Heart right ventricle (tissue), 16 donors: ENCODE measurements at regions not wholly inside any gene's neighbourhood (a gene's known extent, or its start where the extent isn't known, plus 50 kb on each side); places are given as distances from the start of the nearest gene placed in this dataset.

ENCODE experiments used
- ATAC-seq, 8 donors: fragments of 200-7000 bp; cut with Tn5 transposase; one replicate each; pipeline ENCODE4 v1.9.1; 2020; ENCODE audit warnings: mild to moderate bottlenecking in 8 of 8, moderate library complexity in 8 of 8, moderate number of reproducible peaks in 1 of 8
- DNase-seq, 2 donors: peaks; one replicate each; pipeline ENCODE4 v3.0.0-alpha.2; 2020
- H3K27ac ChIP-seq, 10 donors: fragments of 200-600 bp; sonication (generic) in 2 of 10; one replicate each; pipeline versions ENCODE4 v1.5.0 to v1.8.0; 2020 to 2022; ENCODE audit warnings: mild to moderate bottlenecking in 3 of 10
- H3K27me3 ChIP-seq, 7 donors: fragments of 200-600 bp; one replicate each; pipeline ENCODE4 v1.8.0; 2021 to 2022; ENCODE audit warnings: mild to moderate bottlenecking in 2 of 7
- H3K36me3 ChIP-seq, 9 donors: fragments of 200-600 bp; sonication (generic) in 1 of 9; one replicate each; pipeline versions ENCODE4 v1.5.0 to v1.8.0; 2020 to 2022; ENCODE audit warnings: mild to moderate bottlenecking in 2 of 9
- H3K4me1 ChIP-seq, 9 donors: fragments of 200-600 bp; sonication (generic) in 1 of 9; one replicate each; pipeline versions ENCODE4 v1.5.0 to v1.8.0; 2020 to 2022; ENCODE audit warnings: mild to moderate bottlenecking in 4 of 9
- H3K4me3 ChIP-seq, 10 donors: fragments of 200-600 bp; sonication (generic) in 2 of 10; one replicate each; pipeline versions ENCODE4 v1.5.0 to v1.8.0; 2020 to 2022; ENCODE audit warnings: mild to moderate bottlenecking in 7 of 10, moderate library complexity in 2 of 10
- H3K9me3 ChIP-seq, 11 donors: fragments of 200-600 bp in 10 of 11; sonication (generic) in 2 of 11; one replicate each; pipeline versions ENCODE4 v1.5.0 to v1.8.0; 2013 to 2022; ENCODE audit warnings: mild to moderate bottlenecking in 2 of 11, control low read depth in 1 of 11, moderate library complexity in 1 of 11
- CTCF ChIP-seq, 9 donors: fragments of 200-600 bp; sonication (generic) in 2 of 9; IDR thresholded peaks; one replicate each; pipeline versions ENCODE4 v1.5.0 to v1.8.0; 2021 to 2022; ENCODE audit warnings: antibody characterized with exemption in 9 of 9, mild to moderate bottlenecking in 5 of 9, moderate library complexity in 1 of 9
- WGBS, 2 donors: extraction: QIAGEN DNeasy Blood & Tissue Kit; methylation state at CpG; one replicate each; pipeline ENCODE4 v1.1.7; 2013; ENCODE audit warnings: inconsistent platforms in 1 of 2; 5-methylcytosine and 5-hydroxymethylcytosine counted together
- intact Hi-C, 10 donors: fragments of 100-400 bp; cut with DNase I; formaldehyde crosslinking; loops; one replicate each; pipeline versions ENCODE4 v1.11.1 to v1.14.2; 2022
- donor health status: Arrhythmogenic right ventricular cardiomyopathy.
- donor health status: ischemic (EF 13 %, LVEDD 7.1; RV severe dilation, severe dysfunction).
- donor health status: healthy with polysubstance abuse.
- donor health status: DM: no; HTN: yes; CAD: no.
- donor health status: DM: no; HTN: no; CAD: no.
- donor health status: ischemic (EF 25% LVEDD 6.9; RV normal size, moderate dysfunction).
- donor health status: ischemic (EF 25% LVEDD 5.7; RV mildly dilated, moderate dysfunction).
- donor health status: healthy.
- donor health status: DM: yes; HTN: yes; CAD: no.
- donor health status: Ischemic cardiomyopathy.
- donor health status: ischemic (EF 35%, LVEDD 5.7; RV mildly dilated, moderate dysfunction).
- donor health status: nonischemic (EF 11% LVEDD 7.7; RV severe dilation, severe dysfunction).
- donor health status: DM: yes; HTN: yes; CAD: no.
- donor health status: PGD.
- donor health status: ischemic (EF 29% LVEDD 5.4; RV normal size, mild dysfunction).
- donor health status: nonischemic (EF 23%, LVEDD 6.1; RV moderate dilation, normal function).

DNA sequence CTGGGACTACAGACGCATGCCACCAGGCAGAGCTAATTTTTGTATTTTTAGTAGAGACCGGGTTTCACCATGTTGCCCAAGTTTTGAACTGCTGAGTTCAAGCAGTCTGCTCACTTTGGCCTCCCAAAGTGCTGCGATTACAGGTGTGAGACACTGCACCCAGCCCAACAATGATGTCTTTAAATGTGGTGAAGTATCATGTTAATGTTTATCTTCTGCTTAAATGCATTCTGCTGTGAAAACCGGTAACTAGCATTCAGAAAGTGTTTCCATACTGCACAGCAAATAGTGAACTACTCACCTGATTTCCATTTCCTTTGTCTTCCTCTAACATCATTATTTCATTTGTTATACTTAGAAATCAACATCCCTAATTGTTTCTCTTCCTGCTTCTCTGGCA, 264.0 kb upstream of the ITGA1 start:
- intact Hi-C loops, result no loop called here
- ATAC-seq (no peak), DNase-seq (no peak)
- no peak for TF ChIP-seq CTCF (IDR thresholded peaks at IDR 0.05)
- Histone ChIP-seq H3K4me1 (no peaks in the 10 kb centered on the region), H3K9me3 (no peaks in the 10 kb centered on the region), H3K27me3 (no peaks in the 10 kb centered on the region), H3K4me3 (no peak overlapping the region), H3K27ac (no peak overlapping the region), H3K36me3 (no peaks in the 10 kb centered on the region)
- 75 to 81% methylated on average over 4 of the region's 4 CpGs for whole genome bisulfite sequencing, 2 donors

DNA sequence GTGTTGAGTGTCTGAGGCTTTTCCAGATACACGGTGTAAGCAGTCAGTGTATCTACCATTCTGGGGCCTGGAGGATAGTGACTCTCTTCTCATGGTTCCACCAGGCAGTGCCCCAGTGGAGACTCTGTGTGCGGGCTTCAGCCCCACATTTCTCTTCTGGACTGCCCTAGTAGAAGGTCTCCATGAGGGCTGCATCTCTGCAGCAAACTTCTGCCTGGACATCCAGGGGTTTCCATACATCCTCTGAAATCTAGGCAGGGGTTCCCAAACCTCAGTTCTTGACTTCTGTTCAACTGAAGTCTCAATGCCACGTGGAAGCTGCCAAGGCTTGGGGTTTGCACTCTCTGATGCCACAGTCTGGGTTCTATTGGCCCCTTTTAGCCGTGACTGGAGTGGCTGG, 256.6 kb upstream of the ITGA1 start:
- no peaks in the 10 kb centered on the region for H3K27me3 ChIP-seq
- H3K4me3 ChIP-seq, result no peak overlapping the region
- intact Hi-C loops, result no loop called here
- H3K27ac ChIP-seq, result no peak overlapping the region
- no peaks in the 10 kb centered on the region for H3K36me3 ChIP-seq
- no peak for DNase-seq
- ATAC-seq, result no peak
- WGBS, 2 donors, result 76 to 82% methylated on average over 4 of the region's 4 CpGs
- H3K9me3 ChIP-seq, result peaks cover 0 to 22% (median 5%) of the 10 kb centered on the region in 11 donors
- no peaks in the 10 kb centered on the region for H3K4me1 ChIP-seq
- no peak for TF ChIP-seq CTCF (IDR thresholded peaks at IDR 0.05)

DNA sequence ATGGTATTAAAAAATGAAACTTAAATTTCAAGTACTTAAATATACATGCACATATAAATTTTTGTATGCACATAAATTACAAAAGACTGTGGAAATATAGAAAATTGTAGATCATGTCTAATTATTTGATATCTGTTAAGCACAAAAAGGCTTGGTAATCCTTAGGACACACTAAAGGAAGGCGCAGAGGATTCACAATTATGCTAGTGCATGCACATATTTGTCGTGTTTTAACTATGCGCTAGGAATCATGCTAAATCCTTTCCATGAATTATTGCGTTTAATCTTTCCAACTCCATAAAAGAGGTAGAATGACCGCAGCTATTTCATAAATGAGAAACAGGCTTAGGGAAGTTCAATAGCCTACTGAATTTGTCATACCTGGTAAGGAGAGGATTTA, 244.1 kb upstream of the ITGA1 start:
- Histone ChIP-seq H3K27me3 (no peaks in the 10 kb centered on the region), H3K4me3 (no peak overlapping the region), H3K4me1 (no peaks in the 10 kb centered on the region), H3K36me3 (no peaks in the 10 kb centered on the region), H3K27ac (no peak overlapping the region), H3K9me3 (peaks cover 0 to 16% (median 2%) of the 10 kb centered on the region in 11 donors)
- intact Hi-C loops, result no loop called here
- no peak for ATAC-seq
- 94 to 95% methylated on average over 5 of the region's 5 CpGs for WGBS, 2 donors
- no peak for DNase-seq
- TF ChIP-seq CTCF (IDR thresholded peaks at IDR 0.05), result no peak

GRCh38 chr5:52544738-52545137, 243.0 kb upstream of the ITGA1 start:
- intact Hi-C loops, result no loop called here
- no peak for TF ChIP-seq CTCF (IDR thresholded peaks at IDR 0.05)
- DNase-seq, result no peak
- 81 to 86% methylated on average over 4 of the region's 4 CpGs for WGBS, 2 donors
- Histone ChIP-seq H3K27ac (no peak overlapping the region), H3K27me3 (no peaks in the 10 kb centered on the region), H3K4me1 (no peaks in the 10 kb centered on the region), H3K9me3 (peaks cover 0 to 20% (median 3%) of the 10 kb centered on the region in 11 donors), H3K4me3 (no peak overlapping the region), H3K36me3 (no peaks in the 10 kb centered on the region)
- ATAC-seq, result no peak

DNA sequence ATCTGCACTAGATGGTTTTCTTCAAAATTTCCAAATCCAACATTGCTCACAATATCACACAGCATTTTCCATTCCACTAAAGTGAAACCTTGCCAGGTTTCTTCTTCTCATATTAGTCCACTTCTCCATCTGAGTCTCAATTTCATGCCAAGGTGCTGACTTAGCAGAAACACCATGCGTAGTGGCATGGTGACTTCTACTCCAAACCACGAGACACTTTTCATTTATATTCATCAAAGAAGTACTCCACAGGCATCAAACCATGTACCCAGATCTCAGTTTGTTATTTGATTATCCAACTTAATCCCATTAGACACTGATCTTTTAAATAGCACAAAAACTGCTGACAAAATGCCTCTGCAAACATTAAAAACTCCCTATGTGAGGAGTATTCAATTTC, 233.4 kb upstream of the ITGA1 start:
- Histone ChIP-seq H3K36me3 (no peaks in the 10 kb centered on the region), H3K4me3 (no peak overlapping the region), H3K4me1 (no peaks in the 10 kb centered on the region), H3K27me3 (no peaks in the 10 kb centered on the region), H3K27ac (no peak overlapping the region), H3K9me3 (peaks cover 0 to 9% (median 3%) of the 10 kb centered on the region in 11 donors)
- no peak for DNase-seq
- 76 to 85% methylated on average over 2 of the region's 2 CpGs for WGBS, 2 donors
- intact Hi-C loops, result no loop called here
- no peak for ATAC-seq
- TF ChIP-seq CTCF (IDR thresholded peaks at IDR 0.05), result no peak
